Nephron progenitor cell (in vitro differentiated cells): ENCODE measurements at regions not wholly inside any gene's neighbourhood (a gene's known extent, or its start where the extent isn't known, plus 50 kb on each side); places are given as distances from the start of the nearest gene placed in this dataset.

Source experiments
- DNase-seq: peaks from one replicate; pipeline ENCODE4 v3.0.0; 2021
- H3K27ac Mint-ChIP-seq: 2 replicates; pipeline ENCODE4 v1.8.0; 2021; ENCODE audit warnings: mild to moderate bottlenecking, moderate library complexity, mixed read lengths
- H3K27me3 Mint-ChIP-seq: 2 replicates; pipeline ENCODE4 v1.8.0; 2021; ENCODE audit warnings: mild to moderate bottlenecking, low read depth, mixed read lengths; ENCODE audit not compliant: poor library complexity
- H3K36me3 Mint-ChIP-seq: 2 replicates; pipeline ENCODE4 v1.8.0; 2021; ENCODE audit warnings: low read depth, mixed read lengths
- H3K4me1 Mint-ChIP-seq: 2 replicates; pipeline ENCODE4 v1.8.0; 2021; ENCODE audit warnings: mixed read lengths
- H3K4me3 Mint-ChIP-seq: 2 replicates; pipeline ENCODE4 v1.8.0; 2021; ENCODE audit warnings: mild to moderate bottlenecking, moderate library complexity, mixed read lengths
- H3K9me3 Mint-ChIP-seq: 2 replicates; pipeline ENCODE4 v1.8.0; 2021; ENCODE audit warnings: mild to moderate bottlenecking, moderate library complexity, mixed read lengths
- TF ChIP-seq, protein P1 (sequence below): fragments of 200-600 bp; sonication (generic); IDR thresholded peaks from 2 replicates; pipeline ENCODE4 v1.5.0; 2021; ENCODE audit warnings: antibody characterized with exemption

DNA sequence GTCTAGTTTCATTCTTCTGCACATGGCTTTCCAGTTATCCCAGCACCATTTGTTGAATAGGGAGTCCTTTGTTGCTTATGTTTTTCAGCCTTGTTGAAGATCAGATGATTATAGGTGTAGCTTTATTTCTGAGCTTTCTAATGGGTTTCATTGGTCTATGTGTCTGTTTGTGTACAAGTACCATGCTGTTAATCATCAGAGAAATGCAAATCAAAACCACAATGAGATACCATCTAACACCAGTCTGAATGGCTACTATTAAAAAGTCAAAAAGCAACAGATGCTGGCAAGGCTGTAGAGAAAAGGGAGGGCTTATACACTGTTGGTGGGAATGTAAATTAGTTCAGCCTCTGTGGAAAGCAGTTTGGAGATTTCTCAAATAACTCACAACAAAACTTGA, 321.5 kb upstream of the PTBP2 start:
- Mint-ChIP-seq H3K9me3 (peaks cover 28% of the 10 kb centered on the region), H3K27ac (no peak overlapping the region), H3K36me3 (peaks cover 9% of the 10 kb centered on the region), H3K4me1 (peaks cover 16% of the 10 kb centered on the region), H3K27me3 (no peaks in the 10 kb centered on the region), H3K4me3 (no peak overlapping the region)
- TF ChIP-seq, protein P1, sequence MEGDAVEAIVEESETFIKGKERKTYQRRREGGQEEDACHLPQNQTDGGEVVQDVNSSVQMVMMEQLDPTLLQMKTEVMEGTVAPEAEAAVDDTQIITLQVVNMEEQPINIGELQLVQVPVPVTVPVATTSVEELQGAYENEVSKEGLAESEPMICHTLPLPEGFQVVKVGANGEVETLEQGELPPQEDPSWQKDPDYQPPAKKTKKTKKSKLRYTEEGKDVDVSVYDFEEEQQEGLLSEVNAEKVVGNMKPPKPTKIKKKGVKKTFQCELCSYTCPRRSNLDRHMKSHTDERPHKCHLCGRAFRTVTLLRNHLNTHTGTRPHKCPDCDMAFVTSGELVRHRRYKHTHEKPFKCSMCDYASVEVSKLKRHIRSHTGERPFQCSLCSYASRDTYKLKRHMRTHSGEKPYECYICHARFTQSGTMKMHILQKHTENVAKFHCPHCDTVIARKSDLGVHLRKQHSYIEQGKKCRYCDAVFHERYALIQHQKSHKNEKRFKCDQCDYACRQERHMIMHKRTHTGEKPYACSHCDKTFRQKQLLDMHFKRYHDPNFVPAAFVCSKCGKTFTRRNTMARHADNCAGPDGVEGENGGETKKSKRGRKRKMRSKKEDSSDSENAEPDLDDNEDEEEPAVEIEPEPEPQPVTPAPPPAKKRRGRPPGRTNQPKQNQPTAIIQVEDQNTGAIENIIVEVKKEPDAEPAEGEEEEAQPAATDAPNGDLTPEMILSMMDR = no peak
- no peak for DNase-seq

DNA sequence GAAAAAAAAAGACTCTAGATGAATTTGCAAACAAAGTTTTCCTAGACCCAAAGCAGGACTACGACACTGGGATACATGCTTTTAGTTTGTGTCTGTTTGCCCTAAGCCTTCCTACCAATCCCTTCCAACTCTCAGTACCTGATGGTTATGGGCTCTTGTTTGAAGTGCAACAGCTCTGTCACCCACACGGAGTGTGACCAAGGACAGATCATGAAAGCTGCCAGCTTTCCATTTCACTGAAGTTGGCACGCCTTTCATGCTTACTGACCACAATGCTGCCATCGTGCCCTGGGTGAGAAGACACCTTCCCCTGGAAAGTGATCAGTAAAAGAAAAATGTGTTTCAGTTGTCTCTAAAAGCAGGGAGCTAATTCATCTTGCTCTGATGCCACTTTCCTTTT, 312.5 kb upstream of the PTBP2 start:
- TF ChIP-seq, protein P1 = no peak
- H3K27ac Mint-ChIP-seq = no peak overlapping the region
- H3K9me3 Mint-ChIP-seq = peaks cover 4% of the 10 kb centered on the region
- no peaks in the 10 kb centered on the region for H3K4me1 Mint-ChIP-seq
- DNase-seq = no peak
- no peaks in the 10 kb centered on the region for H3K27me3 Mint-ChIP-seq
- H3K36me3 Mint-ChIP-seq = no peaks in the 10 kb centered on the region
- H3K4me3 Mint-ChIP-seq = no peak overlapping the region

DNA sequence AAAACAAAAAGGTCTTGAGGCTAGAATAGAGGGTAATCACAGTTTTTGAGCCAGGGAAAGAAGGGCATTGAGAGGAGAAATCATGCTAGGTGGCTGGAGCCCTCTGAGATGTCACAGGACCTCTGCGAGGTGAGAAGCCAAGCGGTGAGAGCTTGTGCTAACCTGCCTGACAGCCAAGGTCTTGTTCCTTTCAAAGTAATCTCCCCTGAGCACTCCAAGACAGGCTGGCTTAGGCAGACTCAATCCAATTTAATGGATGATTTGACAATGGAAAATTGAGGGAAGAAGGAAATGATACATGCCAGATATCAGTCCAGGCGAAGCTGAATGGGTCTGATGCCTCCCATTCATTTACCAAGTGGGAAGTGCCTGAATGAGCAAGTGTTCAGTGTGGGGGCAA, 311.9 kb upstream of the PTBP2 start:
- Mint-ChIP-seq H3K27me3 (no peaks in the 10 kb centered on the region), H3K27ac (no peak overlapping the region)
- TF ChIP-seq, protein P1 = no peak

DNA sequence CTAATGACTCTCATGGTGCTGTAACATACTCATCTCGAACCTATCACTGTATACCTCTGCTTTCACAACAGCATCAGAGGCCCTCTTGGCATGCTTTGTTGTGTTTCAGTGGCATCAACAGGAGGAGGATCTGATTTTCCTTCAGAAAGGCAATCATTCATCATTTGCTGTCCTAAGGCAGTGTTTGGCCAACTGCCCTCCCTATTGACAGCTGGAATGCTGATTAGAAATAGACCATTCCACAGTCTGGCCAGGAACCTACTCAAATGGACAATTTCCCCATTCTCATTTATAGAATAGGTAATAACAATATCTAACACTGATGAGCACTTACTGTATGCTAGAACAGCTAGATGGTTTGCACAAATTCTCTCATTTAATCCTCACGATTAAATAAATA, 310.6 kb upstream of the PTBP2 start:
- H3K27me3 Mint-ChIP-seq = no peaks in the 10 kb centered on the region
- TF ChIP-seq, protein P1 = no peak
- H3K9me3 Mint-ChIP-seq = peaks cover 4% of the 10 kb centered on the region
- H3K36me3 Mint-ChIP-seq = no peaks in the 10 kb centered on the region
- H3K27ac Mint-ChIP-seq = no peak overlapping the region
- peaks cover 2% of the 10 kb centered on the region for H3K4me1 Mint-ChIP-seq
- DNase-seq = no peak
- no peak overlapping the region for H3K4me3 Mint-ChIP-seq

More for the DNA sequence above, 311.9 kb upstream of the PTBP2 start:
- Mint-ChIP-seq H3K36me3 (no peaks in the 10 kb centered on the region), H3K4me3 (no peak overlapping the region), H3K4me1 (no peaks in the 10 kb centered on the region), H3K9me3 (peaks cover 4% of the 10 kb centered on the region)
- no peak for DNase-seq

DNA sequence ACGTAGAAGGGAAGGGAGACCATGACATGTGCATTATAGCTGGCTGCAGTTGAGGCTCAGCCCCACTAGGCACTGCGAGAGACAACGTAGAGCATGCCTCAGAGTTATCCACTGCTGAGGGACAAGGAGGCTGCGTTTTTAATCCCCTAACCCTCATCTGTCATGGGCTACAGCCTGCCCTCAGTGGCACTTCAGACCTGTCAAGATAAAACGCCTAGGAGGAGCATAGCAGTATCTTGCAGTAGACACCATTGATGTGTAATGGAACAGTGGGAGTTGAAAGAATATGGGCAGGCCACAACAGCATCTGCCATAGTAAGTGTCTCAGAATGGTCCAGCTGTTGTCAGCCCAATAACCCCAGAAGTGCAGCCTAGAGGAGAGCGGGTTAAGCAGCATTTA, 307.0 kb upstream of the PTBP2 start:
- Mint-ChIP-seq H3K36me3 (no peaks in the 10 kb centered on the region), H3K4me1 (peaks cover 6% of the 10 kb centered on the region), H3K4me3 (no peak overlapping the region), H3K27ac (no peak overlapping the region), H3K27me3 (no peaks in the 10 kb centered on the region), H3K9me3 (no peaks in the 10 kb centered on the region)
- TF ChIP-seq, protein P1 = no peak
- no peak for DNase-seq

DNA sequence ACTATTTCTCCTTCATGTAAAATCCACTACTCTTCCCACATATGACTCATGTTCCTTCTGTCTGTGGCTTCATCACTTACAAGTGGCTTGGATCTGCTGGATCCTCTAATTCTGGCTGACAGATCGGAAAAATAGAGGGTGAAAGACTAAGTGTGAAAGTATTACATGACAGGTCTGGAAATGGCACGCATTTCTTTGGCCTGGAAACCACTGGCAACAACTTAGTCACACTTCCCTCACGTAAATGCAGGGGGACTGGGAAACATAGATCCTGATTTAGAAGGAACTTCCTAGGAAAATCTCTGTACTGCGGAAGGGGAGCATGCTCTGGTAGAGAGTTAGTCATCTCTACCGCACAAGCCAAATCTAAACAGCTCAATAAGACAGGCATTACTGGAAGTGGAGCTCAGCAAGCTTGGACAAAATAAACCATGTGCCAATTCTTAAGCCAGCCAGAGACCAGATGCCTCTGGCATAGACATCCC, 305.4 kb upstream of the PTBP2 start:
- DNase-seq = no peak
- Mint-ChIP-seq H3K27ac (no peak overlapping the region), H3K36me3 (no peaks in the 10 kb centered on the region), H3K27me3 (no peaks in the 10 kb centered on the region), H3K9me3 (no peaks in the 10 kb centered on the region), H3K4me1 (peaks cover 6% of the 10 kb centered on the region), H3K4me3 (no peak overlapping the region)
- TF ChIP-seq, protein P1 = no peak
